HG03025 (cell line): ENCODE measurements at regions not wholly inside any gene's neighbourhood (a gene's known extent, or its start where the extent isn't known, plus 50 kb on each side); places are given as distances from the start of the nearest gene placed in this dataset.

Experiments used
- ATAC-seq: cut with Tn5 transposase; IDR thresholded peaks from one replicate; pipeline ENCODE4 v1.9.1; 2021; ENCODE audit warnings: mild to moderate bottlenecking, moderate library complexity; ENCODE audit not compliant: unreplicated experiment, low FRiP score

GRCh38 chr21:15229390-15229789 is 164.6 kb upstream of the NRIP1 start:
- no peak for ATAC-seq

GRCh38 chr21:15233611-15234010 is 168.8 kb upstream of the NRIP1 start:
- ATAC-seq = no peak

- ATAC-seq = no peak
Measured at GRCh38 chr21:15236111-15236510, 171.3 kb upstream of the NRIP1 start.

GRCh38 chr21:15240848-15241247 is 176.0 kb upstream of the NRIP1 start:
- no peak for ATAC-seq

GRCh38 chr21:15241997-15242736 is 177.4 kb upstream of the NRIP1 start:
- ATAC-seq = no peak

- ATAC-seq = no peak
Measured at GRCh38 chr21:15242906-15243305, 178.1 kb upstream of the NRIP1 start.

GRCh38 chr21:15243406-15243805 is 178.6 kb upstream of the NRIP1 start:
- ATAC-seq = no peak

- ATAC-seq = no peak
Measured at GRCh38 chr21:15247613-15248012, 182.8 kb upstream of the NRIP1 start.

- ATAC-seq = no peak
Measured at GRCh38 chr21:15249285-15249993, 184.6 kb upstream of the NRIP1 start.

- ATAC-seq = no peak
Measured at GRCh38 chr21:15250384-15250783, 185.6 kb upstream of the NRIP1 start.

- no peak for ATAC-seq
Measured at GRCh38 chr21:15252431-15252830, 187.6 kb upstream of the NRIP1 start.

GRCh38 chr21:15254111-15254510 is 189.3 kb upstream of the NRIP1 start:
- no peak for ATAC-seq

- no peak for ATAC-seq
Measured at GRCh38 chr21:15255261-15255660, 190.5 kb upstream of the NRIP1 start.

GRCh38 chr21:15255763-15256162 is 191.0 kb upstream of the NRIP1 start:
- ATAC-seq = no peak

- no peak for ATAC-seq
Measured at GRCh38 chr21:15256996-15257395, 192.2 kb upstream of the NRIP1 start.

- ATAC-seq = no peak
Measured at GRCh38 chr21:15257646-15258045, 192.8 kb upstream of the NRIP1 start.

- no peak for ATAC-seq
Measured at GRCh38 chr21:15259824-15260223, 195.0 kb upstream of the NRIP1 start.

- no peak for ATAC-seq
Measured at GRCh38 chr21:15260604-15261003, 195.8 kb upstream of the NRIP1 start.

- no peak for ATAC-seq
Measured at GRCh38 chr21:15264084-15264665, 199.4 kb upstream of the NRIP1 start.

GRCh38 chr21:15272171-15272570 is 207.4 kb upstream of the NRIP1 start:
- no peak for ATAC-seq

- no peak for ATAC-seq
Measured at GRCh38 chr21:15272591-15272990, 207.8 kb upstream of the NRIP1 start.

- no peak for ATAC-seq
Measured at GRCh38 chr21:15273244-15273643, 208.4 kb upstream of the NRIP1 start.
